Endodermal cell (in vitro differentiated cells): ENCODE measurements at regions not wholly inside any gene's neighbourhood (a gene's known extent, or its start where the extent isn't known, plus 50 kb on each side); places are given as distances from the start of the nearest gene placed in this dataset.

Experiments used
- DNase-seq: peaks from one replicate; pipeline ENCODE4 v3.0.0-alpha.2; 2017
- H3K27ac ChIP-seq: 2 replicates; pipeline ENCODE4 v1.5.1; 2013; ENCODE audit warnings: mild to moderate bottlenecking, low read depth, low read length, moderate library complexity
- H3K27me3 ChIP-seq: 2 replicates; pipeline ENCODE4 v1.6.1; 2013; ENCODE audit warnings: mild to moderate bottlenecking, low read length, moderate library complexity; ENCODE audit not compliant: insufficient read depth, control insufficient read depth, poor library complexity, severe bottlenecking
- H3K36me3 ChIP-seq: 2 replicates; pipeline ENCODE4 v1.7.0; 2013; ENCODE audit warnings: mild to moderate bottlenecking, low read length, moderate library complexity; ENCODE audit not compliant: control insufficient read depth, insufficient read depth
- H3K4me1 ChIP-seq: one replicate; pipeline ENCODE4 v1.7.0; 2013; ENCODE audit warnings: low read length; ENCODE audit not compliant: control insufficient read depth, insufficient read depth
- H3K4me3 ChIP-seq: 2 replicates; pipeline ENCODE4 v1.5.1; 2013; ENCODE audit warnings: mild to moderate bottlenecking, low read length, moderate library complexity
- H3K9ac ChIP-seq: 2 replicates; pipeline ENCODE4 v1.6.1; 2013; ENCODE audit warnings: mild to moderate bottlenecking, low read length, moderate library complexity; ENCODE audit not compliant: poor library complexity, severe bottlenecking; ENCODE audit errors: extremely low read depth
- H3K9me3 ChIP-seq: 2 replicates; pipeline ENCODE4 v1.6.1; 2013; ENCODE audit warnings: mild to moderate bottlenecking, low read length, moderate library complexity; ENCODE audit not compliant: control insufficient read depth
- H3K27ac Mint-ChIP-seq: 2 replicates; pipeline ENCODE4 v1.8.0; 2020; ENCODE audit warnings: mixed read lengths
- H3K27me3 Mint-ChIP-seq: 2 replicates; pipeline ENCODE4 v1.8.0; 2021; ENCODE audit warnings: mild to moderate bottlenecking, mixed read lengths; ENCODE audit not compliant: insufficient read depth
- H3K36me3 Mint-ChIP-seq: 2 replicates; pipeline ENCODE4 v1.8.0; 2020; ENCODE audit warnings: low read depth, mixed read lengths
- H3K4me1 Mint-ChIP-seq: 2 replicates; pipeline ENCODE4 v1.8.0; 2020; ENCODE audit warnings: mixed read lengths
- H3K4me3 Mint-ChIP-seq: 2 replicates; pipeline ENCODE4 v1.8.0; 2020; ENCODE audit warnings: mild to moderate bottlenecking, moderate library complexity, mixed read lengths
- H3K9me3 Mint-ChIP-seq: 2 replicates; pipeline ENCODE4 v1.8.0; 2020; ENCODE audit warnings: mild to moderate bottlenecking, mixed read lengths
- WGBS, 2 experiments: methylation state at CpG; one replicate each; pipeline versions ENCODE4 v1.1.5 to v1.1.7; 2013; ENCODE audit warnings: missing lambda C conversion rate in 2 of 2, mixed read lengths in 1 of 2; ENCODE audit not compliant: insufficient coverage in 1 of 2, insufficient read length in 1 of 2; 5-methylcytosine and 5-hydroxymethylcytosine counted together
- TF ChIP-seq, protein P1 (sequence below): fragments of 200-600 bp; sonication (generic); conservative IDR thresholded peaks from 2 replicates; pipeline ENCODE4 v1.5.0; 2021; ENCODE audit warnings: antibody characterized with exemption, mild to moderate bottlenecking

DNA sequence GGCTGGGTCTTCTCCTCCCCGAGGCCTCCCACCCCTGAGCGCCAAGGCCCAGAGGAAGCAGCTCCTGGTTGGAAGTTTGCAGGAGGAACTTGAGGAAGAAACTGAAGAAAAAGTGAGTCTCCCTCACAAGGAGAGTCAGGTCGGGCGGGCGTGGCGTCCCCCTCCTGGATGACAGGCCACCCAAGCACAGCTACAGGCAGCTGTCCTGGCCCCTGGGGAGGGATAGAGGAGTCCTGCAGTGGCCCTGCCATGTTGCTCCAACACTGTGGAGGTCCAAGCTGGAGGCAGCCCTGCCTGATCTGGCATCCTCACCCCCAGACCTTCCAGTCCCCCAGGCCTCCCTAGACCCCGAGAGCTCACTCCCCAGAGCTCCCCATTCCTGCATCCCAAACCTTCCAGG, 1150.1 kb downstream of the BRD1 start:
- no peaks in the 10 kb centered on the region for H3K4me1 ChIP-seq
- Mint-ChIP-seq H3K27me3 (no peaks in the 10 kb centered on the region), H3K27ac (no peak overlapping the region), H3K36me3 (peaks cover 2% of the 10 kb centered on the region), H3K4me1 (no peaks in the 10 kb centered on the region), H3K4me3 (no peak overlapping the region), H3K9me3 (peaks cover 7% of the 10 kb centered on the region)
- TF ChIP-seq, protein P1, sequence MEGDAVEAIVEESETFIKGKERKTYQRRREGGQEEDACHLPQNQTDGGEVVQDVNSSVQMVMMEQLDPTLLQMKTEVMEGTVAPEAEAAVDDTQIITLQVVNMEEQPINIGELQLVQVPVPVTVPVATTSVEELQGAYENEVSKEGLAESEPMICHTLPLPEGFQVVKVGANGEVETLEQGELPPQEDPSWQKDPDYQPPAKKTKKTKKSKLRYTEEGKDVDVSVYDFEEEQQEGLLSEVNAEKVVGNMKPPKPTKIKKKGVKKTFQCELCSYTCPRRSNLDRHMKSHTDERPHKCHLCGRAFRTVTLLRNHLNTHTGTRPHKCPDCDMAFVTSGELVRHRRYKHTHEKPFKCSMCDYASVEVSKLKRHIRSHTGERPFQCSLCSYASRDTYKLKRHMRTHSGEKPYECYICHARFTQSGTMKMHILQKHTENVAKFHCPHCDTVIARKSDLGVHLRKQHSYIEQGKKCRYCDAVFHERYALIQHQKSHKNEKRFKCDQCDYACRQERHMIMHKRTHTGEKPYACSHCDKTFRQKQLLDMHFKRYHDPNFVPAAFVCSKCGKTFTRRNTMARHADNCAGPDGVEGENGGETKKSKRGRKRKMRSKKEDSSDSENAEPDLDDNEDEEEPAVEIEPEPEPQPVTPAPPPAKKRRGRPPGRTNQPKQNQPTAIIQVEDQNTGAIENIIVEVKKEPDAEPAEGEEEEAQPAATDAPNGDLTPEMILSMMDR: no peak
- H3K9me3 ChIP-seq: peaks cover 2% of the 10 kb centered on the region
- no peak for DNase-seq
- H3K27me3 ChIP-seq: no peaks in the 10 kb centered on the region
- 93 to 100% methylated on average over 4 to 7 of the region's 7 CpGs for WGBS, 2 experiments
- H3K27ac ChIP-seq: no peak overlapping the region
- no peak overlapping the region for H3K9ac ChIP-seq
- H3K36me3 ChIP-seq: no peaks in the 10 kb centered on the region
- no peak overlapping the region for H3K4me3 ChIP-seq

DNA sequence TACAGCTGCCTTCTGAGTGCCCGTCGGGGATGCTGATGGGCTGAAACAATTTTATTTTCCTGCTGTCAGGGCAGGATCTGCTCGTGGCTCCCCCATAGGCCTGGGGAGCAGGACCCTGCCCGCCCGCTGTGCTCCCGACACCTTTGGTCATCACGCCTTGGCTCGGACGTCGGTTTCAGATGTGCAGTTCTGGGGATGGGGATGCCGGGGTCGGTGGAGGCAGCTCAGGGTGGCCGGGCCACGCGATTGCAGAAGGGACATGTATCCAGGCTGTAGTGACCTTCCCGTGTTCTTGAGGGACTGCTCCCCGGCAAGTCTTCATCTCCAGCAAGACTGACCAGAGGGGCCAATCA, 1150.5 kb downstream of the BRD1 start:
- no peak overlapping the region for H3K4me3 Mint-ChIP-seq
- H3K4me1 Mint-ChIP-seq: no peaks in the 10 kb centered on the region
- no peaks in the 10 kb centered on the region for H3K4me1 ChIP-seq
- peaks cover 3% of the 10 kb centered on the region for H3K36me3 ChIP-seq
- 95% methylated on average over 7 to 17 of the region's 17 CpGs for WGBS, 2 experiments
- H3K4me3 ChIP-seq: no peak overlapping the region
- TF ChIP-seq, protein P1: no peak
- no peaks in the 10 kb centered on the region for H3K27me3 Mint-ChIP-seq
- H3K36me3 Mint-ChIP-seq: peaks cover 6% of the 10 kb centered on the region
- no peak overlapping the region for H3K27ac ChIP-seq
- no peaks in the 10 kb centered on the region for H3K27me3 ChIP-seq
- H3K9me3 ChIP-seq: peaks cover 7% of the 10 kb centered on the region
- no peak overlapping the region for H3K9ac ChIP-seq
- no peak for DNase-seq
- no peak overlapping the region for H3K27ac Mint-ChIP-seq
- peaks cover 12% of the 10 kb centered on the region for H3K9me3 Mint-ChIP-seq

DNA sequence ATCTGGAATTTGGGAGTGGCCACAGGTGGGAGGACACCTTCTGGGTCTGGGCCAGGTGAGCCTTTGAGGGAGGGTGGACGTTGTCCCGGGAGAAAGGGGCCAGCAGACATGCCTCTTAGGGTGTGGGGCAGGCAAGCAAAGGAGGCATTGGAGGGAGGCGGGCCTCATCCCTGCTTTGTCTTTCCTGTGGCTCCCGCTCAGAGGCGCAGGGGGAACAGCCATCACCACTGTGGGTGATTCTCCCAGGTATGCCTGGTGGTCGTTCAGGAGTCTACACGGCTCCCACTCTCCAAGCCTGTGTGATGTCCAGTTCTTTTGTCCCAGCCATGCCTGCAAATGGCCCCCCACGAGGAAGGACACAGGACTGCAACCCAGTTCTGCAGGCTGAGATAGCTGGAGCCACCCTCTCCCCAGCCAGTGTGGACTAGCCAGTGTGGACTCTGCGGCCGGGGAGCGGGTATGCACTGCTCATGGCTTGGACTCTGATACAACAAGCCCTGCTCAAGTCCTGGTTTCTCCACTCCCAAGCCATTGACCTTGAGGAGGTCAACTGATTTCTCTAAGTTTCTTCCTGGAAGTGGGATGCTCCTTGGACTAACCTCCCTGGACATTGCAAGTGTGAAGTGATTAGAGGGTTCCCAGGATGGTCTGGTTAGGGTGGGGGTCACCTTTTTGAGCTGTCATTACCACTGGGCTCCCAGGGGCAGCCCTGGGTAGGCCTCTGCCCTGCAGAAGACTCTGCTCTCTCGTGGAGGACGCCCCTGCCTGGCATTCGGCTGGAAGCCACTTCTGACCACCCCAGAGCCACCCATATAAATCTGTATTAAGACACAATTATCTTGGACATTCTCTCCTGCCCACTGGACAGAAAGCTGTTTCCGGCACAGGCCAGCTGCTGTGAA, 1151.2 kb downstream of the BRD1 start:
- Mint-ChIP-seq H3K36me3 (peaks cover 12% of the 10 kb centered on the region), H3K27me3 (no peaks in the 10 kb centered on the region), H3K27ac (no peak overlapping the region), H3K4me1 (no peaks in the 10 kb centered on the region), H3K4me3 (no peak overlapping the region), H3K9me3 (peaks cover 18% of the 10 kb centered on the region)
- TF ChIP-seq, protein P1: no peak
- Histone ChIP-seq H3K9ac (no peak overlapping the region), H3K4me1 (no peaks in the 10 kb centered on the region), H3K4me3 (no peak overlapping the region), H3K9me3 (peaks cover 10% of the 10 kb centered on the region), H3K27ac (no peak overlapping the region), H3K36me3 (peaks cover 4% of the 10 kb centered on the region), H3K27me3 (no peaks in the 10 kb centered on the region)
- no peak for DNase-seq
- WGBS, 2 experiments: 94 to 97% methylated on average over 9 to 15 of the region's 15 CpGs
